GM12892 (cell line): ENCODE measurements at regions not wholly inside any gene's neighbourhood (a gene's known extent, or its start where the extent isn't known, plus 50 kb on each side); places are given as distances from the start of the nearest gene placed in this dataset.

Source experiments
- POLR2A ChIP-seq: IDR thresholded peaks from 2 replicates; pipeline ENCODE4 v1.6.1; 2011; ENCODE audit warnings: low read depth, low read length, control low read depth
- POLR2AphosphoS5 ChIP-seq: IDR thresholded peaks from 2 replicates; pipeline ENCODE4 v1.6.1; 2011; ENCODE audit warnings: low read depth, low read length, control low read depth
- TAF1 ChIP-seq: IDR thresholded peaks from 2 replicates; pipeline ENCODE4 v1.6.1; 2011; ENCODE audit warnings: low read depth, mild to moderate bottlenecking, control low read depth, low read length, borderline replicate concordance

- TF ChIP-seq POLR2AphosphoS5 = no peak
- no peak for TF ChIP-seq POLR2A
- no peak for TF ChIP-seq TAF1
Observed at GRCh38 chr2:14256890-14257289, 375.6 kb upstream of the LRATD1 start.
